ENCODE measurements at regions not wholly inside any gene's neighbourhood (a gene's known extent, or its start where the extent isn't known, plus 50 kb on each side); places are given as distances from the start of the nearest gene placed in this dataset.

DNA sequence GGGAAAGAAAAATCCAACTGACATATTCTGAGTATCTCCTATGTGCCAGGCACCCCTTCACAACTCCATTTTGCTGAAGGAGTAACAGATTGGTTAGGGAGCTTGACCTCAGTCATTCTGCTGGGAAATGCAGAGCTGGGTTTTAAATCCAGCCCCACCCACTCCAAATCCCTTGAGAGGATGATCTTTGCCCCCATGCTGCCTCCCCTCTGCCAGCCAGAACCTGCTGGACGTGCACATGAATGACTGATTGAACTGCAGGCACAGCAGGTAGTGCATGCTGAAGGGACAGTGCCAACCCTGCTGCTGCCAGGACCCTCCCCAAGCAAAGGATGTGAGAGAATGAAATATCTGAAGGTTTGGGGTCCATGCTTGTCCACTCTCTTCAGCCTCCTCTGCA, 340.9 kb downstream of the BUD13 start:
- TF ChIP-seq, protein P1, sequence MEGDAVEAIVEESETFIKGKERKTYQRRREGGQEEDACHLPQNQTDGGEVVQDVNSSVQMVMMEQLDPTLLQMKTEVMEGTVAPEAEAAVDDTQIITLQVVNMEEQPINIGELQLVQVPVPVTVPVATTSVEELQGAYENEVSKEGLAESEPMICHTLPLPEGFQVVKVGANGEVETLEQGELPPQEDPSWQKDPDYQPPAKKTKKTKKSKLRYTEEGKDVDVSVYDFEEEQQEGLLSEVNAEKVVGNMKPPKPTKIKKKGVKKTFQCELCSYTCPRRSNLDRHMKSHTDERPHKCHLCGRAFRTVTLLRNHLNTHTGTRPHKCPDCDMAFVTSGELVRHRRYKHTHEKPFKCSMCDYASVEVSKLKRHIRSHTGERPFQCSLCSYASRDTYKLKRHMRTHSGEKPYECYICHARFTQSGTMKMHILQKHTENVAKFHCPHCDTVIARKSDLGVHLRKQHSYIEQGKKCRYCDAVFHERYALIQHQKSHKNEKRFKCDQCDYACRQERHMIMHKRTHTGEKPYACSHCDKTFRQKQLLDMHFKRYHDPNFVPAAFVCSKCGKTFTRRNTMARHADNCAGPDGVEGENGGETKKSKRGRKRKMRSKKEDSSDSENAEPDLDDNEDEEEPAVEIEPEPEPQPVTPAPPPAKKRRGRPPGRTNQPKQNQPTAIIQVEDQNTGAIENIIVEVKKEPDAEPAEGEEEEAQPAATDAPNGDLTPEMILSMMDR (IDR thresholded peaks at IDR 0.05 in 4 of 5, conservative IDR thresholded peaks at IDR 0.05 in 1 of 5): no peak
- TF ChIP-seq POLR2A (IDR thresholded peaks at IDR 0.05): no peak

All from gastrocnemius medialis (tissue), 4 donors.